Inflammatory macrophage treated with lipopolysaccharide for 1 hour (primary cell): ENCODE measurements at regions not wholly inside any gene's neighbourhood (a gene's known extent, or its start where the extent isn't known, plus 50 kb on each side); places are given as distances from the start of the nearest gene placed in this dataset.

Experiments used
- DNase-seq, 2 donors: peaks; one replicate each; pipeline ENCODE4 v3.0.0-alpha.2; 2020 to 2022

DNA sequence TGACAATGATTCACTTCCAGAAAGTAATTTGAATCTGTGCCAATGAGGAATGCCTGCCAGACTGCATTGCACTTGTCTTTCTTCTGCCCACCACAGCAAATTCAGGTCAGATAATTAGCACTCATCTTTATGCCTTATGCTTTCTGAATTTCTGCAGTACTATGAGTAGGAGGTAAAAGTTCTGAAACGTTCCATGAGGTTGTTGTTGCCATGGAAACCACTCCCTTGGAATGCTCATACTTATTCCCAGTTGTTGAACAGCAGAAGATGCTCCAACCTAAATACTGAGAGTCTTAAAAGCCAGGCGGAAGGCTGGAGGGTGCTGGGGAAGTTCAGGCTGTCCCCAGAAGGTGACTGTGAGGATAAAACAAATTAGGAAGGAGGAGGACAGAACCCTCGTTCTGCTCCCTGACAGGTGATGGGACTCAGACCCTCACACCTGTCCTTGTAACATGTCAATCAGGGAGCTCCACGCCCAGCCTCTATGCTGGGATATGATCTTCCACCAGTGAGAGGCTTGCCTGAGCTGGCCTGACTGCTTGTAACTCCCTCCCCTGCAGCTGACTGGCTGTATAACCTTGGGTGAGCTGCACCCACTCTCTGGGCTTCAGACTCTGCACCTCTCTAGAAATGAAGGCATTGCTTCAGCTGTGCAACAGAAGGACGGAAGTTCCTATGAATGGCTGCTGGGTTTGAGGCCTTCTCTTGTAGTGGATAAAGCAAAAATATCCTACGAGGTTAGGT, 554.3 kb upstream of the MGMT start:
- no peak for DNase-seq

DNA sequence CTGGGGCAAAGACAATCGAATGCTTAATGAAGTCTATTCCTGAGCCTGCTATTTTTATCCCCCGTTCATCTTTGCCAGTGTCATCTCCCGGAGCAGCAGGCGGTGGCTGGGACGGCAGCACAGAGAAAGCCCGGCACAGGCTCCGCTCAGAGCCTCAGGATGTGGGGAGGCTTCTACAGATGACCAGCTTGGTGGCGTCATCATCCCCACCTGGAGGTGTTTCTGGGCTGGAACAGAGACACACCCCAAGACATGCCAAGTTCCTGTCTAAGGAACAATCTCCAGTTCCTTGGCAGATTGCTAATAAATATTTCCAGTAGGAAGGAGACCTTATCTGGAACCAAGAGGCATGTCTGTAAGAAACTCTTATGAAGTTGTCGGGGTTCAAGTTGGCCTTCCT, 552.4 kb upstream of the MGMT start:
- DNase-seq = no peak

DNA sequence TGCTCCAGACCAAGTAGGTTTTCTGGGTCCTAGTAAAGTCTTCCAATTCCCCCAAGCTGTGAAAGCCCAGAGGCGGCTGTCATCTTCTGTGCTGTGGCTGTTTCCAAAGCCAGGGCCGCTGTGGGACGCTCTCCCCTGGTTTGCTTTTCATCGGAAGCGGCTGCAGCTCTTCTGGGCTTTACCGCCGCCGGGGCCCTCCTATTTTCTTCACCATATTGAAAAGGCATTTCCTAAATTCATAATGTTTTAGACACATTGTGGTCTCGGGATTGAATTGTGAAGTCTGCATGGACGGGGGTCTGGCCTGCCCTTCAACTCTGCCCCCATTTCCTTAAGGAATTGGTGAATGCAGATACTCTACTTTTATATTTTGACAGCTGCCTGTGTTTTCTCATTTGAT, 551.4 kb upstream of the MGMT start:
- no peak for DNase-seq

DNA sequence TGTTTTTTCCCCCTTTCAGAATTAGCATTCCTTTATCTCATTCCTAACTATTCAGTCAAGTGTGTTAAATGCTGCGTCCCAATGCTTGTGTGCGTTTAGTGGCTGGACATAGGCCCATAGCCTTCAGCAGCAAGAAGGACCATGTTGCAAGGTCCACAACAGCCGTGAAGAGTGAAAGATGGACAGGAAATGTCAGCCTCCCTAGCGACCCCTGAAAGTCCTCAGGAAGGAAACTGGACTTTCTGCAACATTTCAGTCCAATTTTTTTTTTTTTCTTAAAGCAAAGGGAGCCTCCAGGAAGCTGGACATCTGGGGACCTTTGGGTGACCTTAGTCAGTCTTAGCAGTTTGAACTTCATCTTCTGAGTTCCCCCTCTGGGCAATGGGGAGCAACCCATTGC, 550.7 kb upstream of the MGMT start:
- no peak for DNase-seq

DNA sequence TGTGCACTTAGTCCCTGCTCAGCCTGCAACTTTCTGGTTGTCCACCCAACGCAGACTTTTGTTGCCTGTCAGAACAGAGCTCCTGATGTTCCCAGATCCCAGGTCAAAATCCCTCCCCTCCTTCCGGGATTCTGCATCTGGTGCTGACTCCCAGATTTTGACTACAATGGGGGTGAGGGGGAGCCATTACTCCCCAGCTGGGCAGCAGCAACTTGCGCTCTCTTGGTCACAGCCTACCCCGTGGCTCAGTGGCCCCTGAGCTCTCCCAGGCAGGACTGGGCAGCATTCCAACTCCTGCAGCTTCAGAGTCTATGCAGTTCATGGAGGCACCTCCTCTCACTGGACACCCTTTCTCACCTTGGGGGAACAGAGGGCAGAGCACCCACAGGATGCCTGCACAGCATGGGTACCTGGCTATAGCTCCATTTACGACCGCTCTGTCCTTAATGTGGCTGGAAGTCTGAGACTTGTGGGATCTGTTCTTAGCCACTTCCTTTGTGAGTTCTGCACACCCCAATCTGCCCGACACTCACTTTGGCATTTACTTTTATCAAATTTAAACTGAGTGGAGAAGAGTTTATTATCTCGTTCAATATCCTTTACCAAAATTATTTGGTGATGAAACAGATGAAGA, 545.5 kb upstream of the MGMT start:
- no peak for DNase-seq

DNA sequence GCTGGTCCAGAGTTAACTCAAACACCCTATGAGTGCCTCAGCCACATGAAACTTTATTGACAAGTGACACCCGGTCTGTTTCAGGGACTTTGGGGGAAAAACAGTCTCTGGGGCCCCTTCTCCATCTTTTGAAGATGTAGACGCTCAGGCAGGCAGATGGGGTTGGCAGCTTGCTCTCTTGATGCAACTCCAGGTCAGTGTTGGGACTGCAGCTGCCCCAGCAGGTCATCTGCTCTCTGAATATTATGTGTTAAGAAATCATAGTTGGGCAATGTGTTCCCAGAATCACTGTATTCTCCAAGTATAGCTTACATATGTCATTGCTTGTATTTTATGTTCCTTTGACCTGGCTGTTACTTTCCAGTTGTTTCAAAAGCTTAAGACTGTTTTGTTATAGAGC, 544.9 kb upstream of the MGMT start:
- no peak for DNase-seq

DNA sequence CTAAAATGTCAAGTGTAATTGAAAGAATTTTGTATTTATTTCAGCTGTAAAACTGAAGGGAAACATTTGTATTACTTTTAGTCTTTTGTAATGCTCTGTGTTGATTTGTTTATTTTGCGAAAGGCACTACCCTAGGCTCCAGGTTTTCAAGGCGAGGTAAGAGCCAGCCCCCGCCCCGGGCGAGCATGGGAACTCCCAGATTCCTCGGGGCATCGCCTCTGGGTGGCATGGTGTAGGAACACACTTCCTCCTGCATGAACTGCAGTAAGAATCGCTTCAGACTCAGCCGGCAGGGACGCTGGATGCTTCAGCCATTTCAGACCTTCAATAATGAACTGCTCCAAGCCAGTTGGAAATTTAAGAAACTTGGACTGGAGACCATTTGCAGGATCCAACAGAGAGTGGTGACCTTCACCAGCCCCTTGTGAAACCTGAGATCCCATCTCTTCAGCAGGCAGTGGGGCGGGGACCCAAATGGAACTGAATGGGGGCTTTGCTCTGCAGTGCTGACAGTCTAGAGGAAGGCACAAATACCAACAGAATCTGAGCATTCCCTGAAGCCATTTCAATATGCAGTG, 544.3 kb upstream of the MGMT start:
- no peak for DNase-seq

DNA sequence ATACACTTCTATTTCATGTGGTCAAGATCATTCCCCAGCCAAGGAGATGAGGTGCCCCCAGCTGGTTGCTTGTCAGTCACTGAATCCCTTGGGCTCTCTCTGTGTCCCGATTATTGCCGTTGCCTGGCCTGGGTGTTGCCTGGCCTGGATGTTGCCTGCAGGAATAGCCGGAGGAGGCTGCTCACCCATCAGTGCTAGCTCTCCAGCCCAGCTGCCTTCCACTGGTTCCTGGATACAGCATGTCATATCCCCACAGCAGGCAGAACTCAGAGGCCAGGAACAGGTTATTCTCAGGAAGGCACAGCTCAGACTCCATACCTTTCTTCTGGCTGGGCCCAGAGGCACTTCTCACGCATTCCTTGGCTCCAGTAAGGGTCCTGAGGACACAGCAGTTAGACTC, 542.1 kb upstream of the MGMT start:
- DNase-seq = no peak

DNA sequence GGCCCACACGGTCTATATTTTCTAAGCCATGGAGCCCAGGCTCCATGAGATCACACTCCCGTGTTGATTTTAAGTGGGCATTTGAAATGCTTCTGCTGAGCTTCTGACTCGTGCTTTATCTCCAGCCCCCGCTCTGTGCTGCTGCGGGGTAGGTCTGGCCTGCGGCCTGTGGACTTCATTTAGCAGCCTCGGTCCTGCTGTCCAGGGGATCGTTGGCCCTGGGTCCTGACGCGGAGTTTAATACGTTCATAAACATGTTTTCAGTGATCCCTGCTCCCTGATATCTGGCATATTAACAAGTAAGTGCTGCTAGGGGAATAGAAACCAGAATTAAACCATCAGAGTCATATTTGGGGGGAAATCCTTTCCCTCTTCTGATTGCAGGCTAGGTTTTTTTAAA, 540.3 kb upstream of the MGMT start:
- no peak for DNase-seq

DNA sequence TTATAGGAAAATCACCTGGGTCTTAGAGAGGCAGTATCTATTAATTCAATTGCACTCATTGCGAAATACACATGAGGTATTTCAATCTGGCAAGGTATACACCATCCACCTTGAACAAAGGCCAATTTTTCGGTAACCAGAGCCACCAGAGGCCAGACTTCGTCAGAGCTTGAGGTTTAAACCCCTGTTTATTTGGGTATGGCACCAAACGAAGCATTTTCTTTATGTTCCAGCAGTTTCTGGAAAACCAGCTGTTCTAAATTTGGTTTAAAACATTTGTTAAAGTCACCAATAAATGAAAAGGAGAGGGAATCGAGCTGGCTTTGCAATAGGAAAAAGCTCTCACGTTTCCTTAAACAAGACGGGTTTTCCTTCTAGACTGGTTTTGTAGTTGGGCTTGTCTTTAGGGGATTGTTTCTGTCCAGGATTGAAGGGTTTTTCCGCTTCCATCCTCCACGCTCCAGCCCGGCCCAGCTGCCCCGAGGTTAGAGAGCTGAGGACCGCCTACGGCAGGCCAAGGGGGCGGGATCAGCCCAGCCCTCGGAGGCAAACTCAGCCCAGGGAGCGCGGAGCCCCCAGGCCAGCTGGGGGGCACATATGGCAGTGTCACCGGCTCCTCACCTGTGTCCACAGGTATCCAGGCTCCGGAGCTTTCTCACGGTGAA, 539.4 kb upstream of the MGMT start:
- no peak for DNase-seq

DNA sequence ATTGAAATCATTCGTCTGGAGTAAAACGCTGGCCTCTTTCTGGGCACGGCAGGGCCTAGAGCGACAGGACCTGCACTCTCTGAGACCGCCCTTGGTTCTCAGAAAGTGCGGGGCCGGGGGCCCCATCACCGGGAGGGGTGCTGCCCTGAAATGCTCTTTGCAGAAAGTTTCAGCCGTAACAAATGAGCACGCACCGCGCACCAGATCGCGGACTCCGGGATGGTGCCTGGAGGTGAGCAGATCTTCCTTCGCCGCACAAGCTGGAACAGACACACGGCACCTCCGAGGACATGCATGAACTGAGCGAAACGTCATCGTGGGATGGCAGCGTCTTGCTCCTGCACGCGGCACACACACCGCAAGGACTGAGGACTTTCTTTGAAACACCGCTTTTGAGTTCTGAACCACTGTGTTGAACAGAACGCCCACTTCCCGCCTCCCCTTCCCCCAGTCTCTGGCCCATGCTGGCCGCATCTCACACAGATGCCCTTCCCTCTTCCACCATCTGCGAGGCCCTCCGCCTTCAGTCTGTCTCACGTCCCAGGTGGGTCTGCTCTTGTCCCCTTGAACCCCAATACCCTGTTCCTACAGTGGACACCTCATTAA, 538.7 kb upstream of the MGMT start:
- no peak for DNase-seq

DNA sequence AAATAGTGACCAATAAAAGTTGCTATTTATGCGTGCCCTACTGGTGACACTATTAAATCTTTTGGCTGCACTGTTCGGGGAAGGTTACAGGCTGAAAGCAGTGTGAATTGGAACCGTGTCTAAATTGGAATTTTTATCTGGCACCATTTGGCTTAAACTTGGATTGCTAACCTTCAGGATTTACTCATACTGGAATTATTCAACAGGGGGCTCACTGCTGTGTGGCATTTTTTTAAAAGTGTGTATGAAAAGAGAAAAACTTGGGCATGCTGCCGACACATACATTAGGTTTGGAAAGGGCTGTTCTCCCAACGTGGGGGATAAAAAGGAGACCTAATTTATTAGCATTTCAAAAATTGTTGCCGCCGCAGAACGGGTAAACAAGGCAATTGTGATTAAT, 537.9 kb upstream of the MGMT start:
- DNase-seq = no peak

DNA sequence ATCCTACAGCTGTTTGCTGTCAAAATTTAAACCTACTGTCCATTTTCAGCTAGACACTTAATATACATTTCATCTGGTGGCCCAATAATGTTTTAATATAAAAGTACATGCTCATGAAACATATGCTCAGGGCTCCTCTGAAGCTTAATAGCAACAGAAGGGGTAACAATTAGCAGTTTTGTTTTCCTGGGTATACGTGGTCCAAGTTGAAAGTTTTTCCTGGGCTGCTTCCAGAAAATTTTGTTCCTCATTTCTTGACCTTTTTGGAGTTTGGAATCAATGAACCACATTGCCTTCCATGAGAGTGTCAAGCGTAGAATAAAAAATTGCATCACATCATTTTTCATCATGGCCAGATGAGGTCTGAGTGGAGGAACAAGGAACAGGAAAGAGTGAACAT, 537.3 kb upstream of the MGMT start:
- no peak for DNase-seq

DNA sequence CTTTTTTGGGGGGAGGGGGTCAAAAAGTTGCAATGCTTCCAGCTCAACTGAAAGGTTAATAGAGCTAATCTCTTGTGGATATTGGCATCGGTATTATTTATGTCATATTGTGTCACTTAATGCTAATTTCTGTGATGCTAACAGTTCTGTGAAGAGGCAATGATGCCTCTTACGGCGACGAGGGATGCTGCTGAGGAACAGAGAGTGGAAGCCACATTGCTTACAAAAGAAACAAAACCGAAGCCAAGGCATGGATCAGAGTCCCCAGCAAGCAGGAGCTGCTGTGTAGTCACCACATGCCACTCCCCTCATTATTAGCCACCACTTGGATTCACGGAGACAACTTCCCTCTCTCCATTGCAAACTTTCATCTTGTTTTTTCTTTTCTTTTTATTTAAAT, 536.5 kb upstream of the MGMT start:
- DNase-seq = no peak

DNA sequence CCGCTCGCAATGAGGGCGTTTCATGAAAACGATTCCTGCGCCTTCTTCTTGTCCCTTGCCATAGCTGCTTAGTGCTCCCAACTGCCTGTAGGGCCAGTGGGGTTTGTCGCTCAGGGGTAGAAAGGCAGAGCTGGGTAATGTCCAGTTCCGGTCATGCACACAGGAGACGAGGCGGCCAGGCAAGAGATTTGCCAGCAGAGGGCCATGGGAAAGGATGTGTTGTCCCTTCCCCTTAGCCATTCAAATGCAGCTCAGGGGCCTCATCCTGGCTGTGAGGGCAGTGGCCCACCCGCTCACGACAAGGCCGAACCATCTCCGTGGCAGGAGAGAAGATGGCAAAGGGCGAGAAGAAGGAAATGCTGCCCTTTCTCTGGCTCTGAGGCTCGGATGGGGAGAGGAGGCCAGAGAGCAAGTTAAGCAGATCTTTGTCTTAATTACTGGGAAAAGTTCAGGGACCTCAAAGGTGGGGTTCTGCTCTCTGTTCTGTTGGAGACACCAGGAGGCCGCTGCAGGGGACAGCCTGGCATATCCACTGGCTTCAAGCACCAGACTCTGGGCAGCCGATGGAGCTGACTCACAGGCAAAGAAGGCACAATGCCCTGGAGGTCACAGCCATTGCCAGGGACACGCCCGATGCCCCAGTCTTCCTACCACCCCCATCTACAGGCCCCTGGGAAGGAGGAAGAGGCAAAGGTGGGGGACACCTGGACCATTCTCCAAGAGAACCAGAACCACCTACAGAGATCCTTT, 534.8 kb upstream of the MGMT start:
- DNase-seq = no peak

DNA sequence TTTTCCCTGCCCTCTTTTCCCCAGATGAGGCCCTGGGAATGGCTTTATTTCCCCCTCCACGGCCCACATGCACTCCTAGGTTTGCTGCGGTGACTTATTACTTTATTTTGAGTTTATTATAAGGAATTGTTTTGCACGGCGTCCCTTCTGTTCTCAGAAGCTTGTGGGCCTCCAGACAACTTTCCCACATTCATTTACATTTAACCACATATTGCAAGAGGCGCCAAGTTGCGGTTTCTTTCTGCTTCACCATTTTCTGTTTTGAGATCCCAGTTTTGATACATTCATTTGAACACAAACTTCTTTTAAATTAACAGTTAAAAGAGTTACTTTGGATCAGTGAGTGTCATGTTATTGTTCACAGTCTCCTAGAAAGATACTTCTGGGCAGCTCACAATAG, 532.5 kb upstream of the MGMT start:
- no peak for DNase-seq

DNA sequence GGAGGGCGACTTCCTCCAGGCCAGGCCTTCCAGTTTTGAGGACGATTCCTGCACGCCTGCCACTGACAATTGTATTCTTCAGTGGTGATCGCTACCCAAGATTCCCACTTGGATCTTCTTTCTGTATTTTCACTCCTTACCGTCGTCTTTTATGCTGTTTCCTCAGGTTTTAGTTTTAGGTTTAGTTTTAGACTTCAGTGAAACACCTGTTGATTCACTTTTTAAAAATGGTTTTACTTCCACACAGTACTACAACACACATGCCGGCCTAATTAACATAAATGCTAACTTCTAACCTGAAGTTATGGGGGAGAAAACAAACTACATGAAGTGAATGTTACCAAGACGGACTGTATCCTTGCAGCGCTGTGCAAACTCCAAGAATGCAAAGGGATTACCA, 530.6 kb upstream of the MGMT start:
- no peak for DNase-seq

DNA sequence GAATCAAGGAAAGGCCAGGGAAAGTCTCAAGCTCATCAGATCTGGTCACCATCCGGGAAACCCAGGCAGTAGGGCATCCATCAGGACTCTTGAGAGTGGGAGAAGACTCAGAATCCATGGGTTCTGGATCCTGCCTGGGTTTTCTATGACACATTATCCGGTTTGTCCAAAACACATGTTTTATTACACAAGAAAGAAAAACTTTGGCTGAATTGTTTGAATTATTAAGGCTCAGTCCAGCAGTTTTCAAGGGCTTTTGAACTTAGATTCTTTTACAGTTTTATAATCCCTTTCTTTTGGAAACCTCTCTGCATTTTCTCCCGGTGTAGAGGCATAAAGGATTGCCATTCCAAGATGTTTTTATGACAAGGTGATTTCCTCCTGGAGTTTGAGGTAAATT, 528.5 kb upstream of the MGMT start:
- DNase-seq = no peak

DNA sequence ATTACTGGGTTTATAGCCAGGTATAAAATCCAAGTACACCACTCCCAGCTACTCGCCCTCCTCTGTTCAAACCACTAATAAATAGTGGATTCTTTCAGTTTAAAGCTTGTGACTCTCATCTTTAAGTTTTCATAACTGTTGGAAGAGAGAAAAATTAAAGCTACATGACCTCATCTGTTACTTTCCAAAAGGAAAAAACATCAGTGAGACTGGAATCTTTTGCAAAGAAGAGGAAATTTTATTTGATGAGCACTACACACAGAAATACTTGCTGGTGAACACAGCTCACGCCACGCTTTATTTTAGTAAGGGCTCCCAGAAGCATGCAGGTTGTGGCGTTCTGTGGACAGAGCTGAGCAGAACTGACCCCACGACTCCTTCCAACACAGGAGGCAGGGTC, 527.0 kb upstream of the MGMT start:
- DNase-seq = no peak

DNA sequence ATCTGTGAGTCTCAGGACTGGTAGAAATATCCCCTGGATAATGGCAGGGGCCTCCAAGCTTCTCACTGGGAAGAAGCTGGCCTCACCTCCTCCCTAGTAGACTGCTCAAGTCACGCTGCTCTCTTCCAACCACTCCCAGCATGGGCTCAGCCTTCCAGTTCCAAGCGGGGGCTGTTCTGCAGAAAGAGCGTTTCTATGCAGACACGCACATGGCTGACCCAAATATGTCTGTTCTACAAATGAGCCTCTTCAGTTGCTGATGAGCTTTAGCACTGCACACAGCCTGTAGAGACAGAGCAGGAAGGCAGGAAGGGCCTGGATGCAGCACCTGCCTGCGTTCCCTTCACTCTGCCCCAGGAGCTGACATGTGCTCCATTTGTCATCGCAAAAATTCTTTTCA, 523.9 kb upstream of the MGMT start:
- DNase-seq = no peak

DNA sequence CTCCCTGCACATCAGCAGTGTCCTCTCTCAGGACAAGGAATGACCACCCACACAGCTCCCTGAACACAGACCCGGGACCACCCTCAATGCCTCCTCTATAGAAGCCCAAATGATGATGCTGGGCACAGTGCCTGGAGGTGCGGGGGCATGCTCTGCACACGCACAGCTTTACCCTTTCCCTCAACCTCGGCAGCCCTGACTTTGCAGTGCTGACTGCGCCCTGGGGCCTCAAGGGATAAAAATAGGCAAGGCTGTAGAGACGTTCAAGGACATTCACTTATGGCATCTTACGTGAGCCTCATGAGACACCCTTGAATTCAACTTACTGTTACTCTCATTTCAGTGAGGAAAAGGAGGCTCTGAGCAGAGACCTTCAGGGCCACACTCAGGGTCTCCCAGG, 521.6 kb upstream of the MGMT start:
- no peak for DNase-seq

DNA sequence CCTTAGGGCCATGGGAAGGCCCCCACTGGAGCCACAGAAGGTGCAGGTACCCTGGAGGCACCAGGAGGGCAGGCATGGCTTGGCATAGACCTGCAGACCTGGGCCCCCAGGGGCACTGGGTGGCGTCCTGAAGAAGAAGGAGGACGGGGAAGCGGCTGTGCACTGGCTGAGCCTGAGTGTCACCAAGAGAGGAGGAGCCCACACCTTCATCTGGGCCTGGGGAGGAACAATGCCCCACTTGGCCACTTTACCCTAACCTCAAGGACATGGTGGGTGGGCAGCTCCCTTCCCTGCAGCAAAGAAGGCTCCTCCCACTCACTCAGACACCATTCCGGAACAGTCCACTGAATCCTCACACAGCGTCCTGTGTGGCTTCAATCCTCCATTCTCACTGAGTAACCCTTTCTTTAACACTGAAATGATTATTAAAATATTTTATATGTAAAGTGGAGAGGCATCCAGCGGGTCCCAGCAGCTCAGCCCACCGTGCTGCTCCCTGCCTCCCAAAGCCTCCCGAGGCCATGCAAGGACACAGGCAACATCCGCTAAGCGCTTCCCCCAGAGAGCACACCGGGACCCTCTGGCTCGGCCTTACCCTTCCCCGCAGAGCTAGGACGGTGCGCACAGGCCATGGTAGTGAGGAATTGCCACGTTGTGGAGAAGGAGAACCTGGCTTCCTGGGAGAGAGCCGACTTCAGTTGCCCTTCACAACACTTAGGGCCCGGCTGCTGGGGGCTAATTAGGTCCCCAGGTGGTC, 516.7 kb upstream of the MGMT start:
- DNase-seq = no peak
